Osteocyte (in vitro differentiated cells): ENCODE measurements at regions not wholly inside any gene's neighbourhood (a gene's known extent, or its start where the extent isn't known, plus 50 kb on each side); places are given as distances from the start of the nearest gene placed in this dataset.

Experiments
- DNase-seq: peaks from one replicate; pipeline ENCODE4 v3.0.0; 2021; ENCODE audit warnings: mixed read lengths; ENCODE audit not compliant: unreplicated experiment; ENCODE audit errors: extremely low spot score
- H3K27ac Mint-ChIP-seq: one replicate; pipeline ENCODE4 v1.8.0; 2021; ENCODE audit warnings: mild to moderate bottlenecking, mixed read lengths; ENCODE audit not compliant: unreplicated experiment
- H3K27me3 Mint-ChIP-seq: one replicate; pipeline ENCODE4 v1.8.0; 2021; ENCODE audit warnings: mixed read lengths; ENCODE audit not compliant: unreplicated experiment
- H3K36me3 Mint-ChIP-seq: one replicate; pipeline ENCODE4 v1.8.0; 2021; ENCODE audit warnings: mixed read lengths; ENCODE audit not compliant: unreplicated experiment
- H3K4me1 Mint-ChIP-seq: one replicate; pipeline ENCODE4 v1.8.0; 2021; ENCODE audit warnings: mixed read lengths; ENCODE audit not compliant: unreplicated experiment
- H3K4me3 Mint-ChIP-seq: one replicate; pipeline ENCODE4 v1.8.0; 2021; ENCODE audit warnings: mild to moderate bottlenecking, moderate library complexity, mixed read lengths; ENCODE audit not compliant: unreplicated experiment
- H3K9me3 Mint-ChIP-seq: one replicate; pipeline ENCODE4 v1.8.0; 2021; ENCODE audit warnings: mixed read lengths; ENCODE audit not compliant: unreplicated experiment
- CTCF ChIP-seq: fragments of 200-600 bp; sonication (generic); IDR thresholded peaks from 2 replicates; pipeline ENCODE4 v1.5.0; 2021; ENCODE audit warnings: antibody characterized with exemption, mild to moderate bottlenecking, moderate library complexity

DNA sequence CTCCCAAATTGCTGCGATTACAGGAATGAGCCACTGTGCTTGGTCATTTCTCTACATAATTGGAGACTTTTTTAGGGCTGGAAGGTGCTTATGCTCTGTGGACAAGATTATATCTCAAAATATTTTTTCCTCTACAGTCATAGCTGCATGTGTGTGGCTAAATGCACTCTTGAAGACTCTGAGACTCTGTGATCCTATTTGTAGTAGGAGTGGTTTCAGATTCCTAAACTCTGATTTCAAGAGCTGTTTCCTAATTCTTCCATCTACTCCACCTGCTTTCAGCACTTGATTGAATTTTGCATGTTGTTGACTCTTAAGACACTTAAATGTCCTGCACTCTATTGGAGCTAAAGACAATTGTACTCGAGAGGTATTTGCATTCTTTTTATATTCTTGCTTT is 78.0 kb downstream of the KLF5 start:
- Mint-ChIP-seq H3K27me3 (peaks cover 2% of the 10 kb centered on the region), H3K27ac (no peak overlapping the region), H3K9me3 (no peaks in the 10 kb centered on the region), H3K4me3 (no peak overlapping the region), H3K36me3 (no peaks in the 10 kb centered on the region), H3K4me1 (peaks cover 16% of the 10 kb centered on the region)
- DNase-seq, result no peak
- TF ChIP-seq CTCF, result no peak

GRCh38 chr13:73133531-73133930 is 74.7 kb downstream of the KLF5 start:
- Mint-ChIP-seq H3K4me1 (peaks cover 5% of the 10 kb centered on the region), H3K27me3 (no peaks in the 10 kb centered on the region), H3K27ac (no peak overlapping the region), H3K9me3 (no peaks in the 10 kb centered on the region), H3K36me3 (no peaks in the 10 kb centered on the region), H3K4me3 (no peak overlapping the region)
- DNase-seq, result no peak
- no peak for TF ChIP-seq CTCF

DNA sequence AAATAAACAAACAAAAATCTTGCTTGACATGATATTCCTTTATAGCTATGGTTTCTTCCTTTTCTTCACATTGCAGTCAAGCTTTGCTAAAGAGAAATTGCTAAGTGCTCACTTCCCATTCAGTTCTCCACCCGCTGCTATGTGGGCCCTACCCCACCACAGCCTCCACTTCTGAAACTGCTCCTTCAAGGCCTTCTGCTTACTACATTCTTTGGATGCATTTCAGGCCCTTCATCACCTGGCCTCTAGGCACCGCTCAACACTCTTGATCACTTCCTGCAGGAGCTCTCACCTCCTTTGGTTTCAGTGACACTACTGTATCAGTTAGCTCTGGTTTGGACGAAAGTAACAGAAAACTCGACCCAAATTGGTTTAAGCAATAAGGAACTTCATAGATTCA is 72.4 kb downstream of the KLF5 start:
- peaks cover 5% of the 10 kb centered on the region for H3K4me1 Mint-ChIP-seq
- no peak for TF ChIP-seq CTCF

DNA sequence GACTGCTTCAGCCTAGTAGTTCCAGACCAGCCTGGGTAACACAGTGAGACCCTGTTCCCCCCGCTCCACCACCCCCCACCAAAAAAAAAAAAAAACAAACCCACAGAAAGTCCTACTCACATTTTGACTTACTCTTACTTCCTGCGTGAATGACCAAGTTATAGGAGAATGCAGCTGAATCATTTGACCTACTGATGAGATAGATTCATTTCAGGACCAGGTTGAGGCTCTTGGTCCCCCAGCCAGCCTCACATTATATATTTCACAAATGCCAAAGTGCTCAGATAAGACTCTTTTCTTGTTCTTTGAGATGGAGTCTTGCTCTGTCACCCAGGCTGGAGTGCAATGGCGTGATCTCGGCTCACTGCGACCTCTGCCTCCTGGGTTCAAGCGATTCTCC is 70.2 kb downstream of the KLF5 start:
- peaks cover 2% of the 10 kb centered on the region for H3K27me3 Mint-ChIP-seq
- H3K36me3 Mint-ChIP-seq, result no peaks in the 10 kb centered on the region
- H3K4me1 Mint-ChIP-seq, result peaks cover 5% of the 10 kb centered on the region
- no peak for TF ChIP-seq CTCF
- no peak overlapping the region for H3K27ac Mint-ChIP-seq
- H3K9me3 Mint-ChIP-seq, result no peaks in the 10 kb centered on the region
- DNase-seq, result no peak
- H3K4me3 Mint-ChIP-seq, result no peak overlapping the region

More for the DNA sequence above, 72.4 kb downstream of the KLF5 start:
- Mint-ChIP-seq H3K9me3 (no peaks in the 10 kb centered on the region), H3K27ac (no peak overlapping the region), H3K27me3 (peaks cover 2% of the 10 kb centered on the region), H3K4me3 (no peak overlapping the region), H3K36me3 (no peaks in the 10 kb centered on the region)
- DNase-seq, result no peak
